CD4-positive, alpha-beta T cell (primary cell): ENCODE measurements at regions not wholly inside any gene's neighbourhood (a gene's known extent, or its start where the extent isn't known, plus 50 kb on each side); places are given as distances from the start of the nearest gene placed in this dataset.

ENCODE experiments used
- ATAC-seq: fragments of 200-7000 bp; cut with Tn5 transposase; one replicate; pipeline ENCODE4 v1.10.0; 2022; ENCODE audit warnings: mild to moderate bottlenecking; ENCODE audit not compliant: poor library complexity
- CTCF ChIA-PET: fragments of 350-600 bp; sonication (Branson Sonifier 250); formaldehyde crosslinking; loops from one replicate; lab custom pipeline; 2021; ENCODE audit warnings: antibody characterized with exemption, inconsistent platforms; lab: Charles Lee
- POLR2A ChIA-PET: fragments of 350-600 bp; sonication (Branson Sonifier 250); formaldehyde crosslinking; loops from one replicate; lab custom pipeline; 2021; ENCODE audit warnings: antibody characterized with exemption, inconsistent platforms; lab: Charles Lee
- DNase-seq, 14 experiments: peaks; one replicate each; pipeline ENCODE4 v3.0.0-alpha.2; 2013 to 2020; ENCODE audit warnings: mixed read lengths in 2 of 14
- H3K27ac ChIP-seq, 2 donors: one replicate each; pipeline versions ENCODE4 v1.5.1 to v1.7.0; 2013; ENCODE audit warnings: low read length in 2 of 2, low read depth in 1 of 2, mild to moderate bottlenecking in 1 of 2
- H3K27me3 ChIP-seq, 2 experiments: 1 replicate in 1 of 2; 2 replicates in 1 of 2; pipeline versions ENCODE4 v1.6.1 to v1.7.0; 2013; ENCODE audit warnings: low read length in 2 of 2, control low read depth in 1 of 2, mild to moderate bottlenecking in 1 of 2, moderate library complexity in 1 of 2; ENCODE audit not compliant: insufficient read depth in 2 of 2, control insufficient read depth in 1 of 2
- H3K36me3 ChIP-seq: one replicate; pipeline ENCODE4 v1.6.1; 2013; ENCODE audit warnings: low read length, control low read depth; ENCODE audit not compliant: insufficient read depth
- H3K4me1 ChIP-seq: one replicate; pipeline ENCODE4 v1.6.1; 2013; ENCODE audit warnings: low read length, control low read depth; ENCODE audit not compliant: insufficient read depth
- H3K4me3 ChIP-seq: one replicate; pipeline ENCODE4 v1.5.1; 2013; ENCODE audit warnings: mild to moderate bottlenecking, low read length, moderate library complexity
- H3K9me3 ChIP-seq, 2 experiments: 1 replicate in 1 of 2; 2 replicates in 1 of 2; pipeline versions ENCODE4 v1.6.1 to v1.7.0; 2013; ENCODE audit warnings: low read length in 2 of 2, mild to moderate bottlenecking in 2 of 2, control low read depth in 1 of 2, moderate library complexity in 1 of 2; ENCODE audit not compliant: control insufficient read depth in 1 of 2, insufficient read depth in 1 of 2
- H3K27ac Mint-ChIP-seq: one replicate; pipeline ENCODE4 v1.8.0; 2020; ENCODE audit warnings: mixed read lengths
- H3K27me3 Mint-ChIP-seq: one replicate; pipeline ENCODE4 v1.8.0; 2021; ENCODE audit warnings: mixed read lengths
- H3K36me3 Mint-ChIP-seq: one replicate; pipeline ENCODE4 v1.8.0; 2021; ENCODE audit warnings: low read depth, mixed read lengths
- H3K4me1 Mint-ChIP-seq: one replicate; pipeline ENCODE4 v1.8.0; 2021; ENCODE audit warnings: low read depth, mixed read lengths
- H3K4me3 Mint-ChIP-seq: one replicate; pipeline ENCODE4 v1.8.0; 2020; ENCODE audit warnings: mild to moderate bottlenecking, mixed read lengths
- H3K9me3 Mint-ChIP-seq: one replicate; pipeline ENCODE4 v1.8.0; 2020; ENCODE audit warnings: mixed read lengths
- CTCF ChIP-seq: fragments of 200-600 bp; IDR thresholded peaks from one replicate; pipeline ENCODE4 v1.8.0; 2022; ENCODE audit warnings: antibody characterized with exemption, mild to moderate bottlenecking
- intact Hi-C, 2 experiments: fragments of 100-400 bp; cut with DNase I in 1 of 2; cut with micrococcal nuclease in 1 of 2; formaldehyde crosslinking; loops; one replicate each; pipeline versions ENCODE4 v1.15.1 to v1.9.0; 2023 to 2025; cut with DNase I, micrococcal nuclease

GRCh38 chr1:193619911-193620310, 433.5 kb upstream of the B3GALT2 start:
- TF ChIP-seq CTCF = no peak
- H3K4me3 Mint-ChIP-seq = no peak overlapping the region
- no peaks in the 10 kb centered on the region for H3K9me3 Mint-ChIP-seq
- CTCF ChIA-PET = interaction anchor here (0.6 kb wide), 1 partner anchor 1168 kb away, joined by 3 read pairs; no protein-coding TSS in a partner anchor
- POLR2A ChIA-PET = interaction anchor here (1.4 kb wide), 1 partner anchor 21 kb away, joined by 3 read pairs; no protein-coding TSS in a partner anchor
- Histone ChIP-seq H3K27ac (no peak overlapping the region), H3K36me3 (no peaks in the 10 kb centered on the region), H3K4me3 (no peak overlapping the region), H3K9me3 (no peaks in the 10 kb centered on the region), H3K4me1 (no peaks in the 10 kb centered on the region), H3K27me3 (no peaks in the 10 kb centered on the region)
- no peak overlapping the region for H3K27ac Mint-ChIP-seq
- intact Hi-C loops = no loop called here
- H3K4me1 Mint-ChIP-seq = no peaks in the 10 kb centered on the region
- ATAC-seq = no peak
- no peaks in the 10 kb centered on the region for H3K36me3 Mint-ChIP-seq
- no peak for DNase-seq
- H3K27me3 Mint-ChIP-seq = no peaks in the 10 kb centered on the region

- CTCF ChIA-PET = no interaction called here
- H3K27me3 Mint-ChIP-seq = no peaks in the 10 kb centered on the region
Observed at GRCh38 chr1:193614817-193615216, 428.4 kb upstream of the B3GALT2 start.

GRCh38 chr1:193614275-193614674, 427.9 kb upstream of the B3GALT2 start:
- Histone ChIP-seq H3K27ac (no peak overlapping the region), H3K4me3 (no peak overlapping the region), H3K27me3 (no peaks in the 10 kb centered on the region), H3K9me3 (no peaks in the 10 kb centered on the region), H3K36me3 (no peaks in the 10 kb centered on the region), H3K4me1 (peaks cover 5% of the 10 kb centered on the region)
- ChIA-PET CTCF (no interaction called here), POLR2A (no interaction called here)
- TF ChIP-seq CTCF = no peak
- ATAC-seq (no peak), DNase-seq (no peak)
- Mint-ChIP-seq H3K27ac (no peak overlapping the region), H3K4me1 (peaks cover 4% of the 10 kb centered on the region), H3K4me3 (no peak overlapping the region), H3K9me3 (no peaks in the 10 kb centered on the region), H3K36me3 (no peaks in the 10 kb centered on the region), H3K27me3 (no peaks in the 10 kb centered on the region)
- intact Hi-C loops = no loop called here

More at GRCh38 chr1:193614817-193615216, 428.4 kb upstream of the B3GALT2 start:
- H3K4me3 Mint-ChIP-seq = no peak overlapping the region
- H3K9me3 Mint-ChIP-seq = no peaks in the 10 kb centered on the region
- TF ChIP-seq CTCF = no peak
- intact Hi-C loops = no loop called here
- H3K27ac ChIP-seq = no peak overlapping the region
- H3K27me3 ChIP-seq = no peaks in the 10 kb centered on the region
- no peaks in the 10 kb centered on the region for H3K9me3 ChIP-seq
- ATAC-seq (no peak), DNase-seq (no peak)
- peaks cover under 1% of the 10 kb centered on the region for H3K4me1 Mint-ChIP-seq
- no peaks in the 10 kb centered on the region for H3K4me1 ChIP-seq
- H3K27ac Mint-ChIP-seq = no peak overlapping the region
- no peaks in the 10 kb centered on the region for H3K36me3 Mint-ChIP-seq
- POLR2A ChIA-PET = no interaction called here
- H3K36me3 ChIP-seq = no peaks in the 10 kb centered on the region
- no peak overlapping the region for H3K4me3 ChIP-seq
